HepG2 (cell line): ENCODE measurements at regions not wholly inside any gene's neighbourhood (a gene's known extent, or its start where the extent isn't known, plus 50 kb on each side); places are given as distances from the start of the nearest gene placed in this dataset.

Experiments used
- ATAC-seq: fragments of 200-7000 bp; cut with Tn5 transposase; 3 replicates; pipeline ENCODE4 v1.9.1; 2020; ENCODE audit warnings: mild to moderate bottlenecking, moderate library complexity
- BruUV-seq: library from RNA; stranded (reverse); fragments of 400-500 nt; replicated peaks from 2 replicates; lab custom pipeline; 2021; lab: Mats Ljungman, UMichigan
- CTCF ChIA-PET: fragments of 300-600 bp; formaldehyde crosslinking; extraction: SDS; loops from one replicate; lab custom pipeline; 2021; ENCODE audit warnings: low total read pairs, inconsistent platforms, low intra/inter-chr PET ratio; lab: Yijun Ruan, JAX
- POLR2A ChIA-PET: fragments of 350-600 bp; sonication (Branson Sonifier 250); formaldehyde crosslinking; loops from one replicate; lab custom pipeline; 2020; ENCODE audit warnings: antibody characterized with exemption, inconsistent platforms; lab: Yijun Ruan, JAX
- DNase-seq: peaks from one replicate; pipeline ENCODE4 v3.0.0-alpha.2; 2015; ENCODE audit warnings: low spot score
- FAIRE-seq: peaks from 3 replicates; lab custom pipeline; 2011; peaks lifted over from hg19 to GRCh38; lab: Jason Lieb, UNC
- H2AFZ ChIP-seq: one replicate; pipeline ENCODE4 v1.6.1; 2011; ENCODE audit warnings: low read length, inconsistent platforms
- H3K27ac ChIP-seq: fragments of 300-600 bp; 3 replicates; pipeline ENCODE4 v1.8.0; 2011; ENCODE audit warnings: mixed run types, mild to moderate bottlenecking, mixed read lengths, low read length, inconsistent platforms; ENCODE audit not compliant: insufficient read depth; ENCODE audit errors: extremely low read length
- H3K27me3 ChIP-seq, 2 experiments: fragments of 200-600 bp in 1 of 2; 2 replicates in 1 of 2; 3 replicates in 1 of 2; pipeline versions ENCODE4 v1.6.0 to v1.8.0; 2011; ENCODE audit warnings: low read length in 2 of 2, mild to moderate bottlenecking in 2 of 2, moderate library complexity in 2 of 2, inconsistent platforms in 1 of 2; ENCODE audit not compliant: insufficient read depth in 2 of 2, control insufficient read depth in 1 of 2
- H3K36me3 ChIP-seq, 2 experiments: fragments of 200-600 bp in 1 of 2; replicated peaks in 1 of 2; 2 replicates in 1 of 2; 3 replicates in 1 of 2; pipeline versions ENCODE4 v1.5.1 to v1.8.0; 2011; ENCODE audit warnings: low read length in 2 of 2, inconsistent platforms in 1 of 2; ENCODE audit not compliant: insufficient read depth in 2 of 2, control insufficient read depth in 1 of 2
- H3K4me1 ChIP-seq: 2 replicates; pipeline ENCODE4 v1.5.1; 2012; ENCODE audit warnings: low read length, inconsistent platforms; ENCODE audit not compliant: insufficient read depth
- H3K4me2 ChIP-seq: 2 replicates; pipeline ENCODE4 v1.6.0; 2011; ENCODE audit warnings: low read depth, low read length, inconsistent platforms
- H3K4me3 ChIP-seq, 3 experiments: fragments of 200-600 bp in 1 of 3; sonication (generic), shearing (Covaris generic) in 1 of 3; replicated peaks in 1 of 3; 2 replicates each; pipeline ENCODE4 v1.5.1; 2011 to 2016; ENCODE audit warnings: low read length in 3 of 3, inconsistent platforms in 2 of 3, low read depth in 2 of 3, mild to moderate bottlenecking in 2 of 3, control low read depth in 1 of 3, mixed read lengths in 1 of 3; ENCODE audit not compliant: insufficient read depth in 1 of 3
- H3K79me2 ChIP-seq: one replicate; pipeline ENCODE4 v1.6.1; 2011; ENCODE audit warnings: low read length, inconsistent platforms; ENCODE audit not compliant: insufficient read depth
- H3K9ac ChIP-seq: 2 replicates; pipeline ENCODE4 v1.6.0; 2011; ENCODE audit warnings: mild to moderate bottlenecking, low read depth, low read length, inconsistent platforms; ENCODE audit not compliant: insufficient read depth
- H3K9me3 ChIP-seq: 2 replicates; pipeline ENCODE4 v1.5.1; 2012; ENCODE audit warnings: mild to moderate bottlenecking, low read length
- H4K20me1 ChIP-seq: 2 replicates; pipeline ENCODE4 v1.6.0; 2011; ENCODE audit warnings: inconsistent platforms, mild to moderate bottlenecking, low read length, moderate library complexity; ENCODE audit not compliant: insufficient read depth
- GABPB1 ChIP-seq: IDR thresholded peaks from 2 replicates; pipeline ENCODE4 v1.6.1; 2016; ENCODE audit warnings: mild to moderate bottlenecking, missing genetic modification reagents, moderate library complexity, missing compliant biosample characterization
- KDM3A ChIP-seq: IDR thresholded peaks from 2 replicates; pipeline ENCODE4 v1.6.1; 2018; ENCODE audit warnings: low read depth, missing compliant biosample characterization
- NFATC3 ChIP-seq: sonication (generic); formaldehyde crosslinking; IDR thresholded peaks from 2 replicates; pipeline ENCODE4 v1.5.1; 2020; ENCODE audit warnings: mild to moderate bottlenecking, missing genetic modification reagents
- RBM22 ChIP-seq: fragments of 200-400 bp; formaldehyde crosslinking; optimal IDR thresholded peaks from 2 replicates; pipeline ENCODE3; 2017; ENCODE audit warnings: mild to moderate bottlenecking, low read length, moderate library complexity
- SMARCC2 ChIP-seq: fragments of 450-650 bp; IDR thresholded peaks from 2 replicates; pipeline ENCODE4 v1.6.1; 2017; ENCODE audit warnings: antibody characterized with exemption, mild to moderate bottlenecking
- ZC3H4 ChIP-seq: sonication (generic); formaldehyde crosslinking; IDR thresholded peaks from 2 replicates; pipeline ENCODE4 v1.4.0; 2020; ENCODE audit warnings: missing genetic modification reagents, borderline replicate concordance
- ZFP82 ChIP-seq: sonication (generic); formaldehyde crosslinking; IDR thresholded peaks from 2 replicates; pipeline ENCODE4 v1.5.1; 2020; ENCODE audit warnings: mild to moderate bottlenecking, missing genetic modification reagents, borderline replicate concordance
- ZFP90 ChIP-seq: sonication (generic); formaldehyde crosslinking; IDR thresholded peaks from 2 replicates; pipeline ENCODE4 v1.8.0; 2022; ENCODE audit warnings: missing genetic modification reagents, mild to moderate bottlenecking, inconsistent platforms, borderline replicate concordance
- ZKSCAN8 ChIP-seq: IDR thresholded peaks from 2 replicates; pipeline ENCODE4 v1.6.1; 2016; ENCODE audit warnings: borderline replicate concordance, missing genetic modification reagents, missing compliant biosample characterization
- ZNF224 ChIP-seq: sonication (generic); formaldehyde crosslinking; IDR thresholded peaks from 2 replicates; pipeline ENCODE4 v1.5.0; 2020; ENCODE audit warnings: mild to moderate bottlenecking, missing genetic modification reagents
- ZNF33B ChIP-seq: sonication (generic); formaldehyde crosslinking; IDR thresholded peaks from 2 replicates; pipeline ENCODE4 v1.5.1; 2020; ENCODE audit warnings: mild to moderate bottlenecking, missing genetic modification reagents
- ZNF34 ChIP-seq: sonication (generic); formaldehyde crosslinking; IDR thresholded peaks from 2 replicates; pipeline ENCODE4 v1.4.0; 2020; ENCODE audit warnings: mild to moderate bottlenecking, missing genetic modification reagents, borderline replicate concordance
- ZNF550 ChIP-seq: sonication (generic); formaldehyde crosslinking; IDR thresholded peaks from 2 replicates; pipeline ENCODE4 v1.4.0; 2020; ENCODE audit warnings: mild to moderate bottlenecking, missing genetic modification reagents, borderline replicate concordance
- ZNF644 ChIP-seq: IDR thresholded peaks from 2 replicates; pipeline ENCODE4 v1.6.1; 2016; ENCODE audit warnings: low read depth
- WGBS: methylation state at CpG from one replicate; pipeline ENCODE4 v1.1.6; 2017; ENCODE audit warnings: low lambda C conversion rate; 5-methylcytosine and 5-hydroxymethylcytosine counted together
- in situ Hi-C: cut with HindIII; loops from 2 replicates; pipeline ENCODE4 v1.10.0; 2017; ENCODE audit warnings: low pct_unique_long_range_greater_than_20kb; ENCODE audit not compliant: extremely low pct_ligation_motif_present
- intact Hi-C: fragments of 100-400 bp; cut with micrococcal nuclease; formaldehyde crosslinking; loops from one replicate; pipeline ENCODE4 v1.10.0; 2022; ENCODE audit not compliant: unreplicated experiment

- CTCF ChIA-PET: no interaction called here
- WGBS: 30% methylated on average over 3 of the region's 3 CpGs
- Histone ChIP-seq H3K9me3 (no peaks in the 10 kb centered on the region), H3K4me1 (no peaks in the 10 kb centered on the region), H3K36me3 (no peaks in the 10 kb centered on the region), H2AFZ (no peak overlapping the region), H3K4me3 (no peak overlapping the region), H3K27ac (no peak overlapping the region), H3K9ac (no peak overlapping the region), H4K20me1 (no peaks in the 10 kb centered on the region), H3K79me2 (no peaks in the 10 kb centered on the region), H3K4me2 (no peak overlapping the region), H3K27me3 (peaks cover 2 to 4% of the 10 kb centered on the region in 2 experiments; a peak in 3 of 5 replicates)
- ATAC-seq: no peak
- TF ChIP-seq ZNF34 (CRISPR knock-in tag): no peak
- TF ChIP-seq ZNF224 (CRISPR knock-in tag): no peak
- no peak for TF ChIP-seq ZFP82 (CRISPR knock-in tag)
- TF ChIP-seq SMARCC2: no peak
- TF ChIP-seq NFATC3 (CRISPR knock-in tag): no peak
- TF ChIP-seq ZC3H4 (CRISPR knock-in tag): no peak
- no peak for TF ChIP-seq ZFP90
- TF ChIP-seq ZNF33B (CRISPR knock-in tag): no peak
- TF ChIP-seq GABPB1 (CRISPR knock-in tag): no peak
- TF ChIP-seq KDM3A (CRISPR knock-in tag): no peak
- TF ChIP-seq RBM22: no peak
- no peak for TF ChIP-seq ZNF644 (CRISPR knock-in tag)
- no peak for TF ChIP-seq ZNF550
- TF ChIP-seq ZKSCAN8 (CRISPR knock-in tag): no peak
- no peak for FAIRE-seq
- POLR2A ChIA-PET: no interaction called here
- no TSS peak for BruUV-seq
- in situ Hi-C loops: loop anchor here (25.0 kb wide), 1 partner anchor 881 kb away; no protein-coding TSS in a partner anchor
- DNase-seq: no peak
- intact Hi-C loops: loop anchor here (5.0 kb wide), 1 partner anchor 39 kb away; no protein-coding TSS in a partner anchor
Measured at GRCh38 chr16:50880926-50881325, 139.0 kb downstream of the CYLD start.
